Pancreas (tissue), 10 donors: ENCODE measurements at regions not wholly inside any gene's neighbourhood (a gene's known extent, or its start where the extent isn't known, plus 50 kb on each side); places are given as distances from the start of the nearest gene placed in this dataset.

Source experiments
- ATAC-seq, 4 donors: fragments of 200-7000 bp; cut with Tn5 transposase; one replicate each; pipeline versions ENCODE4 v1.8.0 to v1.9.1; 2020; ENCODE audit warnings: mild to moderate bottlenecking in 4 of 4, moderate library complexity in 4 of 4
- DNase-seq, 6 donors: peaks; one replicate each; pipeline ENCODE4 v3.0.0-alpha.2; 2020
- FAIRE-seq: peaks from 2 replicates; lab custom pipeline; 2012; peaks lifted over from hg19 to GRCh38; lab: Jason Lieb, UNC
- H3K27ac ChIP-seq, 4 donors: fragments of 200-600 bp; sonication (generic); 1 replicate in 3 of 4; 2 replicates in 1 of 4; pipeline versions ENCODE4 v1.5.0 to v1.8.0; 2020
- H3K27me3 ChIP-seq, 4 donors: fragments of 200-600 bp; one replicate each; pipeline ENCODE4 v1.8.0; 2021
- H3K36me3 ChIP-seq, 3 donors: fragments of 200-600 bp; sonication (generic) in 1 of 3; one replicate each; pipeline versions ENCODE4 v1.5.0 to v1.8.0; 2020 to 2021
- H3K4me1 ChIP-seq, 3 donors: fragments of 200-600 bp; one replicate each; pipeline ENCODE4 v1.8.0; 2021
- H3K4me3 ChIP-seq, 4 donors: fragments of 200-600 bp; sonication (generic) in 2 of 4; one replicate each; pipeline versions ENCODE4 v1.5.0 to v1.8.0; 2020 to 2021
- H3K9me3 ChIP-seq, 4 donors: fragments of 200-600 bp; one replicate each; pipeline ENCODE4 v1.8.0; 2021
- WGBS, 2 donors: extraction: QIAGEN DNeasy Blood & Tissue Kit; methylation state at CpG; one replicate each; pipeline ENCODE4 v1.1.7; 2013; 5-methylcytosine and 5-hydroxymethylcytosine counted together
- intact Hi-C, 3 donors: fragments of 100-400 bp; cut with DNase I; formaldehyde crosslinking; loops; one replicate each; pipeline versions ENCODE4 v1.11.1 to v1.14.2; 2022
- TF ChIP-seq, protein P1 (sequence below), 4 donors: fragments of 200-600 bp; sonication (generic) in 3 of 4; IDR thresholded peaks; one replicate each; pipeline versions ENCODE4 v1.5.0 to v1.8.0; 2021; ENCODE audit warnings: antibody characterized with exemption in 4 of 4
- donor health status: healthy with polysubstance abuse.
- donor health status: DM: no; HTN: no; CAD: no; lungs with moderate emphysema.
- donor health status: DM: no; HTN: no; CAD: no.
- donor health status: control.
- donor health status: control.
- donor health status: Bipolar disorder and iron deficiency.
- donor health status: DM: yes; HTN: yes; CAD: no.
- donor health status: DM: no; HTN: no; CAD: no.
- donor health status: DM: no; HTN: no; CAD: no.
- donor health status: DM: yes; HTN: yes; CAD: no.

DNA sequence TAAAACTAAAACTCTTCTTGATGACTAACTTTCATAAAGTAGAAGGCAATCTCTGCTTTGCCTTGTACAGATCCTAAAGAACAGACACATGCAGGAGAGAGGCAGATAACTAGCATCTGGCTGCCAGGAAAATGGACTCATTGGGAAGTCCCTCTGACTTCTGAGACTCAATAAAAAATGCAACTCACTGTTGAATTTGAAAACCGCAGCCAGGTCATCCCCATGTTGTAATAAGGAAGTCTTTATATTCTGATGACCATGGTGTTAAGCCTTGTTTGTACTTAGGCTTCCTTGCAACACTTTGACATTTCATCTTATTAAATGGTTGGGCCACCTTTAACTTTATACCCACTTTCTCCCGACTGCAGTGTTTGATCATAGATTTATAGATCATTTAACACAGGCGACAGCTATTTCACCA is 375.1 kb upstream of the KCNH7 start:
- no peaks in the 10 kb centered on the region for H3K9me3 ChIP-seq
- no peaks in the 10 kb centered on the region for H3K27me3 ChIP-seq
- intact Hi-C loops: no loop called here
- no peak for FAIRE-seq
- H3K4me1 ChIP-seq: no peaks in the 10 kb centered on the region
- ATAC-seq: no peak
- TF ChIP-seq, protein P1, sequence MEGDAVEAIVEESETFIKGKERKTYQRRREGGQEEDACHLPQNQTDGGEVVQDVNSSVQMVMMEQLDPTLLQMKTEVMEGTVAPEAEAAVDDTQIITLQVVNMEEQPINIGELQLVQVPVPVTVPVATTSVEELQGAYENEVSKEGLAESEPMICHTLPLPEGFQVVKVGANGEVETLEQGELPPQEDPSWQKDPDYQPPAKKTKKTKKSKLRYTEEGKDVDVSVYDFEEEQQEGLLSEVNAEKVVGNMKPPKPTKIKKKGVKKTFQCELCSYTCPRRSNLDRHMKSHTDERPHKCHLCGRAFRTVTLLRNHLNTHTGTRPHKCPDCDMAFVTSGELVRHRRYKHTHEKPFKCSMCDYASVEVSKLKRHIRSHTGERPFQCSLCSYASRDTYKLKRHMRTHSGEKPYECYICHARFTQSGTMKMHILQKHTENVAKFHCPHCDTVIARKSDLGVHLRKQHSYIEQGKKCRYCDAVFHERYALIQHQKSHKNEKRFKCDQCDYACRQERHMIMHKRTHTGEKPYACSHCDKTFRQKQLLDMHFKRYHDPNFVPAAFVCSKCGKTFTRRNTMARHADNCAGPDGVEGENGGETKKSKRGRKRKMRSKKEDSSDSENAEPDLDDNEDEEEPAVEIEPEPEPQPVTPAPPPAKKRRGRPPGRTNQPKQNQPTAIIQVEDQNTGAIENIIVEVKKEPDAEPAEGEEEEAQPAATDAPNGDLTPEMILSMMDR (IDR thresholded peaks at IDR 0.05): no peak
- no peaks in the 10 kb centered on the region for H3K36me3 ChIP-seq
- H3K4me3 ChIP-seq: no peak overlapping the region
- 51 to 60% methylated on average over 3 of the region's 3 CpGs for WGBS, 2 donors
- no peak for DNase-seq
- no peak overlapping the region for H3K27ac ChIP-seq

DNA sequence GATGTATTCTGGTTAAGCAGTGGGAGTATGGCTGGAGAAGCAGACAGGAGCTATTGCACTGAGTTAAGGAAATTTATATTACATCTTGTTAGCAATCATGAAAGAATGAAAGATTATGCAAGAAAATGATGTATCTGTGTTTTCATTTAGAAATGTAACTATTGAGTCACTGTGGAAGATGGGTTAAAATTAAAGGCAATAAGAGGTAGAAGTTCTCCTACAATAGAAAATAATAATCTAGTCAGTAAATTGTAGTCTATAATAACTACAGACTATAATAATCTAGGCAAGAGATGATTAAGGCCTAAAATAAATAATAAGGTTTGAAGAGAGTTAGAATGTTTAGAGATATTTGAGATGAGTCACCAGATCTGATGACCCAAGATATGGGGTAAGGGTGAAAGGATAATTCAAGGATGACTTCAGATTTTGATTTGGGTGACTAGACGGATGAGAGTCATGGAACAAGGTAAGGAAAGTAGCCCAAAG is 371.9 kb upstream of the KCNH7 start:
- no peaks in the 10 kb centered on the region for H3K27me3 ChIP-seq
- ATAC-seq (no peak), FAIRE-seq (no peak), DNase-seq (no peak)
- TF ChIP-seq, protein P1 (IDR thresholded peaks at IDR 0.05): no peak
- H3K4me1 ChIP-seq: no peaks in the 10 kb centered on the region
- intact Hi-C loops: no loop called here
- H3K27ac ChIP-seq: no peak overlapping the region
- WGBS, 2 donors: 82 to 87% methylated on average over 1 of the region's 1 CpG
- H3K36me3 ChIP-seq: no peaks in the 10 kb centered on the region
- H3K4me3 ChIP-seq: no peak overlapping the region
- H3K9me3 ChIP-seq: no peaks in the 10 kb centered on the region

DNA sequence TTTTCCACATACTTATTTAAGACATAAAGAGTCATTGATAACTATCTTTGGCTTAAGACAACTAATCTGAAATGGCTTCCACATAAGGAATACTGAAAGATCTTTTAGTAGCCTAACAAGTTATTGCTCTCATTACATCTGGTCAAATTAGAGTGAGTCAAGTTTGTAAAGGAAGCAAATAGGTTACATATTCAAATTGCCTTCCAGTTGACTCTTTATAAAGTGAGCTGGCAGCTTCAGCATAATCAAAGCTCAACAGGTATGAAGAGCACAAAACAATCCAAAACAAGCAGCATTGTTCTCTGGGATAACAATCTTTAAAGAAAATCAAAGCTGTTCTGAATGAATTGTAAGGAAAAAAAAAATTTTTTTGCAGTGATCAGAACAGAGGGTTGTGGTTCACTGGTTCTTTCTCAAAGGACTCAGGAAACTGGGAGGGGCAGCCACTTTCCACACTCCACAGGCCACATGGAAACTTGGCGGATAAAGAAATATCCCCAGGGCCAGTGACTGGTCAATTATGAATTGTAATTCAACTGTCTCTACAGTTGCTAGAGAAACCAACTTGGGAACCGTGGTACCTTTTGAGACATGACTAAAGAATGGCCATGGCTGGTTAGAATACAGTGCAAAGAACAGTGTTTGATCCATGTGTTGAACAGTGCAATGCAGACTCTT is 369.3 kb upstream of the KCNH7 start:
- H3K4me3 ChIP-seq: no peak overlapping the region
- 72 to 77% methylated on average over 2 of the region's 2 CpGs for whole genome bisulfite sequencing, 2 donors
- H3K36me3 ChIP-seq: no peaks in the 10 kb centered on the region
- DNase-seq: no peak
- H3K9me3 ChIP-seq: no peaks in the 10 kb centered on the region
- no peaks in the 10 kb centered on the region for H3K27me3 ChIP-seq
- FAIRE-seq: no peak
- ATAC-seq: no peak
- H3K27ac ChIP-seq: no peak overlapping the region
- intact Hi-C loops: no loop called here
- no peaks in the 10 kb centered on the region for H3K4me1 ChIP-seq
- TF ChIP-seq, protein P1 (IDR thresholded peaks at IDR 0.05): no peak

DNA sequence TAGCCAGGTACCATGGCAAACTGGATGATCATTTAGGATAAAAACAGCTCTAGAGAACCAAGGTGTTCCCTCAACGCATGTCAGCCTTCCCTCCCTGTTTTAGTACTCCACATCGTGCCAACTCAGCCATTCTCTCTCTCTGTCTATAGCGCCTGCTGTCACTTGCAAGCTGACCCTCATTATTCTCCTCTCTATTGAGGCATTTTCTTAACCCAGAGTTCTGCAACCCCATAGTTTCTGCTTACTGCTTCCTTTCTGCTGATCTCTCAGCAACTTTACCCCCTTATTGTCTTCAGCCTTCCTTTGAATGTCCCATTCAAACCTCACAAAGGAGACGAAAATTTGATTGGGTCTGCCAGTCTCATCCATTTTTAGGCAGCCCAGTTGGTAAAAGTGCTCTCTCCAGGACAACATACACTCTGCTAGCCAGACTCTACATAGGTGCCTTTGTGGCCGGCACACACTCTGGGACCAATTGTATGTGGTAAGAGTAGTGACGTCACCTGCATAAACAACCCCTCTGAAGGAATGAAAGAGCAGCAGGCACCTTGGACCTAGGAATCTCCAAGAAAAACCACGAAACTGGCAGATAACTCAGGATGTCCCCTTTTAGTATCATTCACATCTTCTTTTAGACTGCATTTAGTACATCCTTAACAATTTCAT is 367.2 kb upstream of the KCNH7 start:
- H3K9me3 ChIP-seq: no peaks in the 10 kb centered on the region
- H3K4me1 ChIP-seq: no peaks in the 10 kb centered on the region
- no peak overlapping the region for H3K4me3 ChIP-seq
- no peaks in the 10 kb centered on the region for H3K36me3 ChIP-seq
- no peaks in the 10 kb centered on the region for H3K27me3 ChIP-seq
- intact Hi-C loops: no loop called here
- 53 to 63% methylated on average over 7 of the region's 7 CpGs for WGBS, 2 donors
- no peak for FAIRE-seq
- DNase-seq: no peak
- no peak overlapping the region for H3K27ac ChIP-seq
- ATAC-seq: no peak
- TF ChIP-seq, protein P1 (IDR thresholded peaks at IDR 0.05): no peak

DNA sequence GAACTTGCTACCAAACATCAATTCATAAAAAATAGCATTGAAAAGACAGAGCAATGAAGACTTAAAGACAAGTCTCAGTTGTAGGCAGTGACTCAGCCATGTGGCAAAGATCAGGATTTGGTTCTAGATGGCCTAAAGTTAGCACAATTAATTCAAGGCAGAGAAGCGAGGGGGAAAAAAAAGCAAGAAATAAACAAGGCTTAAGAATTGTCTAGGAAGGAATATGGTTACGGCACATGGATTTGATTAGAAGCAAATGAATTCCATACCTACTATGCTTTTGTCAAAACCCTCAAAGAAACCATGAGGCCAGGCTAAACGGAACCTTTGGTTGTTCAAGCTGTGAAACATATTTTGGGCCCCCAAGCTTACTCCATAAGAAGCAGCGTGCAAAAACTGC is 362.2 kb upstream of the KCNH7 start:
- TF ChIP-seq, protein P1 (IDR thresholded peaks at IDR 0.05): no peak
- intact Hi-C loops: no loop called here
- Histone ChIP-seq H3K4me1 (no peaks in the 10 kb centered on the region), H3K4me3 (no peak overlapping the region), H3K36me3 (no peaks in the 10 kb centered on the region), H3K27ac (no peak overlapping the region), H3K9me3 (no peaks in the 10 kb centered on the region), H3K27me3 (no peaks in the 10 kb centered on the region)
- FAIRE-seq (no peak), ATAC-seq (no peak), DNase-seq (no peak)
- 78 to 82% methylated on average over 4 of the region's 4 CpGs for WGBS, 2 donors
